NB4 (cell line): ENCODE measurements at regions not wholly inside any gene's neighbourhood (a gene's known extent, or its start where the extent isn't known, plus 50 kb on each side); places are given as distances from the start of the nearest gene placed in this dataset.
"Not testable (repeated sequence)": the region's sequence is repeated elsewhere in the genome, so short reads cannot be mapped to it uniquely, and the experiment has no call there.

ENCODE experiments used
- DNase-seq: peaks from one replicate; pipeline ENCODE4 v3.0.0; 2010; ENCODE audit warnings: low read depth
- H3K4me3 ChIP-seq: one replicate; pipeline ENCODE4 v1.5.1; 2011; ENCODE audit warnings: mild to moderate bottlenecking, low read depth, low read length, moderate library complexity
- MYC ChIP-seq: IDR thresholded peaks from 2 replicates; pipeline ENCODE4 v1.6.1; 2011; ENCODE audit warnings: low read depth, low read length
- POLR2A ChIP-seq: IDR thresholded peaks from 2 replicates; pipeline ENCODE4 v1.6.1; 2011; ENCODE audit warnings: mild to moderate bottlenecking; ENCODE audit not compliant: insufficient read length; ENCODE audit errors: extremely low read depth
- TF ChIP-seq, protein P1 (sequence below): IDR thresholded peaks from one replicate; pipeline ENCODE4 v1.5.1; 2012; ENCODE audit warnings: low read depth, low read length
- TF ChIP-seq, protein P2 (sequence below): IDR thresholded peaks from 2 replicates; pipeline ENCODE4 v1.6.1; 2011; ENCODE audit warnings: low read depth, low read length

DNA sequence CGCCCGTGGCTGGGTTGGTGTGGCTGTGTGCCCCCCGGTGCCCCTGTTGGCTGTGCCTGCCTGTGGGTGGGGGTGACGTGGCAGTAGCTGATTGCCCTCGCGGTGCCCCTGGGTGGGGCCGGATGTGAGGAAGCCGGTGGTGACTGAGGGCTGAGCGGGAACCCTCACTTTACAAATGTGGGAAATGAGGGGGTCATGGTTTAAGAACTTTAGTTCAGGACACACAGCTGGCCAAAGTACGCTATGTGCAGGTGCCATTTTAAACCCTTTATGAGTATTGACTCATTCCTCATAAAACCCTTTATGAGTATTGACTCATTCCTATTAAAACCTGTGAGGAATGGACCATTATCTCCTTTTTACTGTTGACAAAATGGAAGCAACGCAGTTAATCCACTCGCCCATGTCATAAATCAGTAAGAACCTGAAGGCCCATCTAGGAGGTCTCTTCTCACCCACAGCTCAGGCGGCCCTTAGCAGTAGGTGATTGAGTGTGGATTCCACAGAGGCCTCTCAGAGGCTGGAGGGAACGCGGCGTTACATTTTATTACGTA lies 290.1 kb upstream of the COBL start:
- DNase-seq = peak; percentile 56
- no peak overlapping the region for H3K4me3 ChIP-seq
- TF ChIP-seq, protein P1, sequence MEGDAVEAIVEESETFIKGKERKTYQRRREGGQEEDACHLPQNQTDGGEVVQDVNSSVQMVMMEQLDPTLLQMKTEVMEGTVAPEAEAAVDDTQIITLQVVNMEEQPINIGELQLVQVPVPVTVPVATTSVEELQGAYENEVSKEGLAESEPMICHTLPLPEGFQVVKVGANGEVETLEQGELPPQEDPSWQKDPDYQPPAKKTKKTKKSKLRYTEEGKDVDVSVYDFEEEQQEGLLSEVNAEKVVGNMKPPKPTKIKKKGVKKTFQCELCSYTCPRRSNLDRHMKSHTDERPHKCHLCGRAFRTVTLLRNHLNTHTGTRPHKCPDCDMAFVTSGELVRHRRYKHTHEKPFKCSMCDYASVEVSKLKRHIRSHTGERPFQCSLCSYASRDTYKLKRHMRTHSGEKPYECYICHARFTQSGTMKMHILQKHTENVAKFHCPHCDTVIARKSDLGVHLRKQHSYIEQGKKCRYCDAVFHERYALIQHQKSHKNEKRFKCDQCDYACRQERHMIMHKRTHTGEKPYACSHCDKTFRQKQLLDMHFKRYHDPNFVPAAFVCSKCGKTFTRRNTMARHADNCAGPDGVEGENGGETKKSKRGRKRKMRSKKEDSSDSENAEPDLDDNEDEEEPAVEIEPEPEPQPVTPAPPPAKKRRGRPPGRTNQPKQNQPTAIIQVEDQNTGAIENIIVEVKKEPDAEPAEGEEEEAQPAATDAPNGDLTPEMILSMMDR = no peak
- TF ChIP-seq POLR2A (no peak), MYC (no peak)
- TF ChIP-seq, protein P2, sequence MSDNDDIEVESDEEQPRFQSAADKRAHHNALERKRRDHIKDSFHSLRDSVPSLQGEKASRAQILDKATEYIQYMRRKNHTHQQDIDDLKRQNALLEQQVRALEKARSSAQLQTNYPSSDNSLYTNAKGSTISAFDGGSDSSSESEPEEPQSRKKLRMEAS = no peak

DNA sequence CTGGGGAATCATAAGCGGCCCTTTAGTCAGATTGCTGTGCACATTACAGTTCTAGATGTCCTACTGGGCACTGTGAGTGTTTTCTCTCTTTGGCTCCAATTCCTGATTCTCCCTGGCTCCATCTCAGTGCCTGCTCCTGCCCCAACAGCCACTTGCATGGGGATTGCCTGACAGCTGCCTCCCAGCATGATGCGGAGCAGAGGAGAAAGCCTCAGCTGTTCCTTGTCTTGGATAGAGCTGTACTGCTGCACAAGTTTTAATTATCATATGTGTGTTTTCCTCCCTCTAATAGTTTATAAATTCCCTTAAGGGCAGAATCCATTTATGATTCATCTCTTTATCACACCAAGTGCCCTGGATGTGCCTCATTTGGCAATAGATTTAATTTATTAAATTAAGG lies 285.8 kb upstream of the COBL start:
- no peak overlapping the region for H3K4me3 ChIP-seq
- no peak for TF ChIP-seq MYC
- no peak for DNase-seq

DNA sequence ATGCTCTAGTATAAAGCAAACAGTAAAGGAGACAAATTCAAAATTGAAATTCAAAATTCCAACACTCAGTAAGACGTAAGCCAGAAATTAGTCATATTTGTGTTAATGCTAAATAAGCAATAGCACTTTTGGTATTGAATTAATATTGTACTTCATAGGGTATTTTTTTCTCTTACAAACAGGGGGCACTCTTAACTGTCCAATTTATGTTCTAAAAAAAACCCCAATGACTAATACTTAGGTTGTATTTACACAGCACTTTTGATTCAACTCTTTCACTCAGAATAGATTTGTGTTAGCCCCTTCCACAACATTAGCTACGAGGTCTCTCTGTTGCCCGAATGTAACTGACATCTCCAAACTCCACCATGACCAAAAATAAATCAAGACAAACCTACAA lies 284.9 kb upstream of the COBL start:
- DNase-seq = no peak
- no peak overlapping the region for H3K4me3 ChIP-seq
- TF ChIP-seq, protein P2 = no peak
- TF ChIP-seq POLR2A = no peak
- TF ChIP-seq MYC = no peak

DNA sequence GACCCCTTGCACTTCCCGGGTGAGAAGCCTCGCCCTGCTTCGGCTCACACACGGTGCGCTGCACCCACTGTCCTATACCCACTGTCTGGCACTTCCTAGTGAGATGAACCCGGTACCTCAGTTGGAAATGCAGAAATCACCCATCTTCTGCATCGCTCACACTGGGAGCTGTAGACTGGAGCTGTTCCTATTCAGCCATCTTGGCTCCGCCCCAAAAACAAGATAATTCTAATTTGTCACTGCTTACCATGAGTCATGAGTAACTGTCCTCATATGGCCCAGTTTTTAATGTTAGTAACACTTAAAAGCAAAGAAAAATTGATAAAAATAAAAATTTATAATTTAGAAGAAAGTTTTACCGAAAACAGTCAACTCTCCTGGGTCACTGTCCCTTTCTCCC lies 283.3 kb upstream of the COBL start:
- not testable (repeated sequence) for DNase-seq, H3K4me3 ChIP-seq

DNA sequence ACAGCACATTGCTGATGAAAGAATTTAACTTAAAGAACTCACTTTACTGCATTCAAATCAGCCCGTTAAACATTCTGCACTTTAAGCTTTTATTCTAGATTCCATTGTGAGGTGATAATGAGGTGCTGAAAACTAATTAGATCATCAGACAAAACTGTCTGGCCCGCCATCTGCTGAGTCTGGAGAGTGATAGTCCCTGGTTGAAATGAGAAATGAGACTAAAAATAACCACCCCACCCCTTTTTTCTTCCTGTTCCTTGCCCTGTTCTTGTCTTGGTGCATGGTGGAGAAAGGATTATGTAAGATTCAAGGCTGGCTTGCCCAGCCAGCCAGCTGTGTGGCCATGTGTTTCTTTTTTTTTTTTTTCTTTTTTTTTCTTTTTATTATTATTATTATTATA lies 277.0 kb upstream of the COBL start:
- DNase-seq = no peak
- TF ChIP-seq MYC (no peak), POLR2A (no peak)
- TF ChIP-seq, protein P2 = no peak
- TF ChIP-seq, protein P1 = no peak
- no peak overlapping the region for H3K4me3 ChIP-seq

DNA sequence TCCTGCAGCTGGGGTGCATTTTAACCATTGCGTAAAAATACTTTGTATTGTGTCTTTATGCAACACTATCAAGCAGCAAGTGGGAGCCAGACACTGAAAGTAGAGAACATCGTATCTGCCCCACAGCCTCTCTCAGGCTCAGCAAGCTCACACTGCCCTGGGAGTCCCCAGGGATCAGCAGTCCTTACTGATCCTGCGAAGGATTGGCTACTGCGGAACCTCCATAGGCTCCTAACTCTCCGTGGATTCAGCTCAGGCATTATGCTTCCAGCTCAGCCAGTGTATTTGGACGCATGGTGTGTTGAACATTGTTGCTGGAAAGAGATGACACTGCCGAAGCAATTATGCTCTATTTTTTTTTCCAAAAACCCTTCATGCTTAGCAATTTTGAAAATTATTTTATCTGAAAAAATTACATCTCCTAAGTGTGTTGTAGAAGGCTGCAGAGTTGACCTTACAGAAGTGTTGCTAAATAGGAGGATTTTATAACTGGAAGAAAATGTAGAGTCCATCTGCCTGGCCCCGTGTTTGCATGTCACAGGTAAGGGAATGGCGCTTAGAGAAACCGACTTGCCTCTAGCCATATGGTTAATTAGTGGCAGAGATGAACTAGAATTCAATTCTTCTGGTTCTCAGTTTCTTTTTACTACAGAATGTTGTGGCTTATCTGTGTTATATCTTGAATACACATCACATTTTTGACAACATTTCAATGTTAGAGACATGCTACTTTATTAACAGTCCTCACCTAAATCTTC lies 276.4 kb upstream of the COBL start:
- TF ChIP-seq, protein P1 = no peak
- no peak for TF ChIP-seq MYC
- no peak for TF ChIP-seq POLR2A
- no peak for DNase-seq
- H3K4me3 ChIP-seq = no peak overlapping the region

DNA sequence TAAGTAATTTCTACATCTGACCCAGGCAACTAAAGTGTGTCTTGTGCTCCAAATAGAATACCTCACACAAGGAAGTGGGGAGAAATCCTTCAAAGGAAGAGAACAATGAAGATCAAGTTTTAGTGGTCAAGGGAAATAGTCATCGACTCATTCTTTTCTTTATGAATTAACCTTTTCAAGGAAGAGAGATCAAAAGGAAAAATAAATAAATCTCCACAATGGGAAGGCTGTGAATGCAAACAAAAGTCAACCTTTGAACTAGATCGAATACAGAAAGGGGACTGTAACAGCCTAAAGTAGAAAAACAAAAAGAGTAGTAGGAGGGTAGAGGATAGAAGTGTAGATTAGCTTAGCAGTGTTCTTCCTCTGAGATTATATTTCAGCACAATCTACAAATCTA lies 274.6 kb upstream of the COBL start:
- no peak for DNase-seq
- no peak overlapping the region for H3K4me3 ChIP-seq
- TF ChIP-seq MYC = no peak
- TF ChIP-seq, protein P2 = no peak
- TF ChIP-seq, protein P1 = no peak
- TF ChIP-seq POLR2A = no peak

DNA sequence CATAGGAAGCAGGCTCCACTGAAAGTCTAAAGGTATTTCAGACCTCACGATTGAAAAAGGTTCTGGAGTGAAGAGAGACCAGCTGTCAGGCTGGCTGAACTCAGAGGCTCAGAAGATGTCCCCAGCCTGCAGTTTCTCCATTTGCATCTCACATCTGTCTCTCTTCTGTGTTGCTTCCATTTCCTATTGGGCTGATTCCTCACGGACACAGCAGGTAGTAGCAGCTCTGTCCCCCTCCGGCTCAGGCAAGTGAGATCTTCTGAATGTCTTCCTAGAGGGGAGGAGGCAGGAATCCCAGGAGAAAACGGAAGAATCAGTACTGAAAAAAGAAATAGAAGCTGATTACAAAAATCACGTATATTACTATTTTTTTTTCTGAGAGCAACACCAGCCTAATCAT lies 274.1 kb upstream of the COBL start:
- DNase-seq = no peak
- no peak overlapping the region for H3K4me3 ChIP-seq
- TF ChIP-seq POLR2A = no peak
- TF ChIP-seq, protein P2 = no peak
- TF ChIP-seq, protein P1 = no peak
- no peak for TF ChIP-seq MYC
